GM12872 (cell line): ENCODE measurements at regions not wholly inside any gene's neighbourhood (a gene's known extent, or its start where the extent isn't known, plus 50 kb on each side); places are given as distances from the start of the nearest gene placed in this dataset.

Experiments
- TF ChIP-seq, protein P1 (sequence below): IDR thresholded peaks from 3 replicates; pipeline ENCODE4 v1.5.1; 2011; ENCODE audit warnings: low read depth, mild to moderate bottlenecking, low read length, moderate library complexity; ENCODE audit not compliant: insufficient read depth

DNA sequence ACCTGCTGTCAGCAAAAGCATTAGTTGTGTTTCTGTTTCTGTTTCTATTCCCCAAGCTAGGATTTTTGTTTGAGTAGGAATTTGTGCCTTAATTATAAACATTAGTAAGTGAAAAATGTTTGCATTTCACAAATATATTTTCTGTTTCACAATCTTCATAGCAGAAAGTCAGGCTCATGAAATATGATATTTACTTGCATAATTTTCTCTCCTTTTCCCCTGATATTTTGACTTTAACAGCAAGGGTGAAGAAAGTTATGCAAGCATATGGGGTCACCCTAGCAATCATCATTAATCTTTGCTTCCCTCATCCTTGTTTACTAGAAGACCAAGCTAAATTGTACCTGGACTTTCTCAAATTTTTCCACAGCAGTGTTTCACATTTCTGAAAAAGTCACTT, 140.3 kb upstream of the SEMA6D start:
- TF ChIP-seq, protein P1, sequence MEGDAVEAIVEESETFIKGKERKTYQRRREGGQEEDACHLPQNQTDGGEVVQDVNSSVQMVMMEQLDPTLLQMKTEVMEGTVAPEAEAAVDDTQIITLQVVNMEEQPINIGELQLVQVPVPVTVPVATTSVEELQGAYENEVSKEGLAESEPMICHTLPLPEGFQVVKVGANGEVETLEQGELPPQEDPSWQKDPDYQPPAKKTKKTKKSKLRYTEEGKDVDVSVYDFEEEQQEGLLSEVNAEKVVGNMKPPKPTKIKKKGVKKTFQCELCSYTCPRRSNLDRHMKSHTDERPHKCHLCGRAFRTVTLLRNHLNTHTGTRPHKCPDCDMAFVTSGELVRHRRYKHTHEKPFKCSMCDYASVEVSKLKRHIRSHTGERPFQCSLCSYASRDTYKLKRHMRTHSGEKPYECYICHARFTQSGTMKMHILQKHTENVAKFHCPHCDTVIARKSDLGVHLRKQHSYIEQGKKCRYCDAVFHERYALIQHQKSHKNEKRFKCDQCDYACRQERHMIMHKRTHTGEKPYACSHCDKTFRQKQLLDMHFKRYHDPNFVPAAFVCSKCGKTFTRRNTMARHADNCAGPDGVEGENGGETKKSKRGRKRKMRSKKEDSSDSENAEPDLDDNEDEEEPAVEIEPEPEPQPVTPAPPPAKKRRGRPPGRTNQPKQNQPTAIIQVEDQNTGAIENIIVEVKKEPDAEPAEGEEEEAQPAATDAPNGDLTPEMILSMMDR = no peak

DNA sequence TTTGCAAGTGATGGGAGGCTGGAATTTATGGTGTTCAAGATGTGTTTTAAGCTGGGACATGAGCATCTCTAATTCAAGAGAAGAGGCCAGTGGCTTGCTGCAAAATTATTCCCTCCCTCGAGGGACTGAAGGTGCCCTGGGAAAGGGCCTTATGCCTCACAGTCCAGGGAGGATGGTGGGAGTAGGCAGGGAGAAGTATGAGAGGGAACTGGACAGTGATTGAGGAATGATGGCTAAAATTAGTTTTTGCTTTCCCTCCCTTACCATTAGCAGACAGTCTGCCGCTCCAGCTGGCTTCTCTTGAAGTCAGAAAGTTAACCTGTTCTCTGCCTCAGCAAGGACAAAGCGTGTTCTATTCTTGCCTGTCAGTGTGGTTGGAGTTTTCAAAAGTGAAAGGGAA, 139.8 kb upstream of the SEMA6D start:
- TF ChIP-seq, protein P1 = no peak

DNA sequence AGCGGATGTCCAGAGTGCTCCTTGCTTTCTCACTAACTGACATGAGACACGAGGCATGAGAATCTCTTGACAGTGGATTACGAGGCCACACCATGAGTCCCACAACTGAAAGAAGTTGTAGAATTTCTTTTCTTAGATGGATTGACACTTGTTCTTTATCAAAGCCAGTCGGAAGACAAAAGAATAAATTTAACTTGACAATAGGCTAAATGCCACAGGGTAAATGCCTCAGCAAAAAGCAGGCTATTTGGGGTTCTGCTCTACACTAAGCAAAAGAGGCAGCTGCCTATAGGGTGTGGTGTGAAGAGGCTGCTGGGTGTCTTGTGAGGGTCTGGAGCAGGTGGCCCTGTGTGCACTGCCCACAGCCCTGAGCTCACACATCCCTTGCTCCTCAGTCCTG, 135.1 kb upstream of the SEMA6D start:
- TF ChIP-seq, protein P1 = no peak

DNA sequence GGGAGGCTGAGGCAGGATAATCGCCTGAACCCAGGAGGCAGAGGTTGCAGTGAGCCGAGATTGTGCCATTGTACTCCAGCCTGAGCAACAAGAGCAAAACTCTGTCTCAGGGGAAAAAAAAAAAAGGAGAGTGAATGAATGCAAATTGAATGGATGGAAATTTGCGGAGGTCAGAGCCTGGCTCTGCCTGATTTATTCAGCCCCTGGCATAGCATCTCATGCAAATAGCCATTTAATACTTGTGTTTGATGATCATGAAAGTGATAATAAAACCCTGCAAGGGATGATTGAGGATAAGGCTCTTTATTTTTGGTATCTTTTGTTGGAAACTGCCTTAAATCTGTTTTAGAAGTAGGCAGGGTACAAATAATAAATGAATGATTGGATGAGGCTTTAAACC, 133.0 kb upstream of the SEMA6D start:
- TF ChIP-seq, protein P1 = no peak

DNA sequence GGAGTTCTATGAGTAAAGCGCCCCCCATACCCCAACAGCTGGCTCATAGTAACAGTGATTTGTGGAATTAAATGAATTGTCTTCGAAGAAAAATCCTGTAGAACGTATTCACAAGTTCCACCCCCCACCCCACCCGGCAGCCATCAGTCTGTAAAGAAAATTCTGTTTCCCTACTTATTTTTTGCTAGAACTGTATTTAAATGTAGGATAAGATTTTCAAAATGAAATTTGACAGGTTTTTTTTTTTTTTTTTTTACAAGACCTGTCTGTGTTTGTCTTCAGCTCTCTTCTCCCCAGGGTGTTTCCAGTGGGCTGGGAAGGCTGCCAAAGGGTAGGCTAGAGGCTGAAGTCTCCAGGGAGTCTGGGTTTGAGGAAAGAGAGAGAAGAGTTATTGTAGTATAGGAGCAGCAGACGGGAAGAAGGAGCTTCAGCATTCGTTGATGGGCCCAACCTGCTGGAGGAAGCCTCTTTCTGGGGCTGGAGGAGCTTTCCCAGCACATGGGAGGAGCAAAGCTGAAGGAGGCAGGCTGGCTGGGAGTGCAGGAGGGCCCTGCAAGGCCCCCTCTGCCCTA, 130.6 kb upstream of the SEMA6D start:
- TF ChIP-seq, protein P1 = no peak

DNA sequence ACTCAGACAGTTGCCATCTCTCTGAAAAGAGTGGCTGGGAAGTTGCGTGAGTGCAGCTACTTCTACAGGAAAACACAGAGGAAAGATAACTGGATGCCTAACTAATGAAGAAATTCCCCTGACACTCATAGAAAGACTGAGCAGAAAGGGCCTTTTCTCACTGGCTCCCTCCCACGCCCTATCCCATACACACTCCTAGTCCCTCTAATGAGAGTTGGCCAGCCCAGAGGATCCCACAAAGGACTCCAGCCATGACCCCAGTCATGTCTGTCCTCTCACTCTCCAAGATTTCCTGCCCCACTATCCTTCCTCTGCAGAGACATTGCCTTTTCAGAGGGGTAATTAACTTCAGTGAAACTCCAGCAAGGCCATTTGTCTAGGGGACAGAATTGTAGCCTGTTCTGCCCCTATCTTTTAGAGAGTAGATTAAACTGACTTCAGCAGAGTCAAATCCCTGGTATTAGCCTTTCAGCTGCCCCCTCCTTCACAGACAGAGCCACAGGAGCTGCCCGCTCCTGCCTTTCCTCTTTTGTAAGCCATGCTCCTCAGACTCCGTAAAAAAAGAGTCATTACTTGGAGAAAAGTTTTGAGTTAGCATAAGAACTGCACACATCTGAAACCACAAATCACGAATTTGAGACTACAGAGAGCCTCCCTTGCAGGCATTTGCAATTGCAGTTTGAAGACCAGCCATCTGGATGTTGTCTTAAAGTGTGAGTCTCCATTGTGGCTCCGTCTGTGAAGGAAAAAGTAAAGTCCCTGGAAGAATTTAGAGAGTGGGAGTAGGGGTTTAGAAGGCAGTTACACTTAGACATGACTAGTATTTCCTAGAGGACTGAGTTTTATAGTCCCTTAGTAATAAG, 129.1 kb upstream of the SEMA6D start:
- TF ChIP-seq, protein P1 = no peak

DNA sequence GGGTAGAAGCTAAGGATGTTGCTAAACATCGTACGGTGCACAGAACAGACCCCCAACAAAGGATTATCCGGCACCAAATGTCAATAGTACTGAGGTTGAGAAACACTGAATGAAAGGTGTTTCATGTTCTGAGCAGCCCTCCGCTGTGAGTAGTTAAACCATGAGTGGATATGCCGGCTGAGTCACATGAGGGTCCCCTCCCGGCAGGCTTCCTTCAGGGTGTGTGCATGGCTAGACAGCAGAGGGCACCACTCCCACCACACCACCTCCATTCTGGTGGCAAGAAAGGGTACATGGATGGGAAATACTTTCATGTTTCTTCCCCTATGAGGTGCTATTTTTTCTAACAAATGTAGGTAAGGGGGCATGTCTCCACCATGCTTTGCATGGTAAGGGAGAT, 128.3 kb upstream of the SEMA6D start:
- TF ChIP-seq, protein P1 = 0 out of 3 replicates have a peak, but pooled peaks have one; percentile 3
